Mucosa of descending colon (tissue), 3 donors: ENCODE measurements at regions not wholly inside any gene's neighbourhood (a gene's known extent, or its start where the extent isn't known, plus 50 kb on each side); places are given as distances from the start of the nearest gene placed in this dataset.

ENCODE experiments used
- ATAC-seq: fragments of 200-7000 bp; cut with Tn5 transposase; one replicate; pipeline ENCODE4 v1.9.1; 2020; ENCODE audit warnings: mild to moderate bottlenecking, moderate library complexity
- DNase-seq, 3 donors: peaks; one replicate each; pipeline ENCODE4 v3.0.0-alpha.2; 2020
- H3K36me3 ChIP-seq: fragments of 200-600 bp; one replicate; pipeline ENCODE4 v1.8.0; 2021; ENCODE audit warnings: low read depth, mild to moderate bottlenecking
- H3K4me1 ChIP-seq: fragments of 200-600 bp; one replicate; pipeline ENCODE4 v1.8.0; 2021; ENCODE audit warnings: low read depth, mild to moderate bottlenecking
- H3K4me3 ChIP-seq: fragments of 200-600 bp; one replicate; pipeline ENCODE4 v1.8.0; 2021; ENCODE audit warnings: mild to moderate bottlenecking
- H3K9me3 ChIP-seq: fragments of 200-600 bp; one replicate; pipeline ENCODE4 v1.8.0; 2021; ENCODE audit warnings: mild to moderate bottlenecking
- intact Hi-C, 2 donors: fragments of 100-400 bp; cut with DNase I in 1 of 2; cut with micrococcal nuclease in 1 of 2; formaldehyde crosslinking; loops; one replicate each; pipeline versions ENCODE4 v1.11.0 to v1.11.1; 2022; cut with DNase I, micrococcal nuclease
- TF ChIP-seq, protein P1 (sequence below): fragments of 200-600 bp; IDR thresholded peaks from one replicate; pipeline ENCODE4 v1.8.0; 2022; ENCODE audit warnings: antibody characterized with exemption, mild to moderate bottlenecking
- donor health status: DM: no; HTN: no; CAD: no; lungs with moderate emphysema.
- donor health status: DM: no; HTN: no; CAD: no.
- donor health status: DM: no; HTN: yes; CAD: no.

DNA sequence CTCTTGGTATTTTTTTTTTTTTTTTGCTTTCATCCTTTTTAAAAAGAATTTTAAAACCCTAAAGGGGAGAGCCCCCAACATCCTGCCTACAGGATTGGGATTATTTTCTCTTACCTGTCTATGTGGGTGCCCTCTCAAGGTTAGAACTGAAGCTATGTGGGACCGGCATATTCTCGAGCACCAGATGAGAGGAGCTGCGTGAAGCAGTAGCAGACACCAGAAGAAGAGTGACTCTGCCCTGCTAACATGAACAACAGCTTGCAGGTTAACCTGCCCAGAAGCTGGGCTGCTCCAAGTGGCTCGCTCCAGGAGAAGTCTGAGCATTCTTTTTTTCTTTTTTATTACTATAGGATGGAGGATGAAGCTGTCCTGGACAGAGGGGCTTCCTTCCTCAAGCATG, 102.6 kb upstream of the SLC4A4 start:
- H3K36me3 ChIP-seq = no peaks in the 10 kb centered on the region
- DNase-seq (no peak), ATAC-seq (no peak)
- intact Hi-C loops = no loop called here
- TF ChIP-seq, protein P1, sequence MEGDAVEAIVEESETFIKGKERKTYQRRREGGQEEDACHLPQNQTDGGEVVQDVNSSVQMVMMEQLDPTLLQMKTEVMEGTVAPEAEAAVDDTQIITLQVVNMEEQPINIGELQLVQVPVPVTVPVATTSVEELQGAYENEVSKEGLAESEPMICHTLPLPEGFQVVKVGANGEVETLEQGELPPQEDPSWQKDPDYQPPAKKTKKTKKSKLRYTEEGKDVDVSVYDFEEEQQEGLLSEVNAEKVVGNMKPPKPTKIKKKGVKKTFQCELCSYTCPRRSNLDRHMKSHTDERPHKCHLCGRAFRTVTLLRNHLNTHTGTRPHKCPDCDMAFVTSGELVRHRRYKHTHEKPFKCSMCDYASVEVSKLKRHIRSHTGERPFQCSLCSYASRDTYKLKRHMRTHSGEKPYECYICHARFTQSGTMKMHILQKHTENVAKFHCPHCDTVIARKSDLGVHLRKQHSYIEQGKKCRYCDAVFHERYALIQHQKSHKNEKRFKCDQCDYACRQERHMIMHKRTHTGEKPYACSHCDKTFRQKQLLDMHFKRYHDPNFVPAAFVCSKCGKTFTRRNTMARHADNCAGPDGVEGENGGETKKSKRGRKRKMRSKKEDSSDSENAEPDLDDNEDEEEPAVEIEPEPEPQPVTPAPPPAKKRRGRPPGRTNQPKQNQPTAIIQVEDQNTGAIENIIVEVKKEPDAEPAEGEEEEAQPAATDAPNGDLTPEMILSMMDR = no peak
- peaks cover 5% of the 10 kb centered on the region for H3K4me1 ChIP-seq
- no peak overlapping the region for H3K4me3 ChIP-seq
- no peaks in the 10 kb centered on the region for H3K9me3 ChIP-seq

DNA sequence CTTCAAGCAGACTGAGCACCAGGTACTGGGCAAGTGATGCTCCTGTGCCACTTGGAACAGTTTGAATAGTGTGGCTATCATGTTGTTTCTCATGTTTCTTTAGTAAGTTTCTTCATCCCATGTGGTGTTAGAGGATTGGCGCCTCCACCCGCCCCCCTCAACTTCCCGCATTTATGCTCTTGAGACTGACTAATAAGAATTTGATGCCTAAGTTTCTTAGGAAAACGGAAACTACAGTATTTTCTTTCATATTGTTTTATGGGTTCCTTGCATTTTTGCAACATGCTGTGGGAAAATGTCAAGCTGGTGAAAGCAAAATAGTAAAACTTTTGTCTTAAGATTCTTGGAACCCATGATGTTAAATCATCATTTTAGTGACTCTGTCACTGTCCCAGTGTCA, 101.2 kb upstream of the SLC4A4 start:
- TF ChIP-seq, protein P1 = no peak

DNA sequence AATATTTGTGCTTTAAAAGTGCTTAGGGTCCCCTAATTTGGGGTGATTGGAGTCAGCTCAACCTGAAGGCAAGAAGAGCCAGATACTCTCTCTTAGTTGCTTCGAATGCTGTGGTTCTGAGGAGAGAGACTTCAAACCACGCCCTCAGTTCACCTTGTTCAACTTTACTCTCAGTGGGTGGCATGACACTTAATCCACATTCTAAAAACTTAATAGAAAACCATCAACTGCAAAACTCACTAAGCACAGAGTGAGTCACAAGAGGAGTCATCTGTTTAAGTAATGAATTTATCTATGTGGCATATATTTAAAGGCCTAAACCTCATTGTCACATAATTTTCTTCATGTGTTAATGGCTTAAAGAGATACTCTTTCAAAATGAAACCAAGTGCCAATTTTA, 99.5 kb upstream of the SLC4A4 start:
- H3K9me3 ChIP-seq = no peaks in the 10 kb centered on the region
- no peak for DNase-seq
- TF ChIP-seq, protein P1 = no peak
- H3K36me3 ChIP-seq = no peaks in the 10 kb centered on the region
- H3K4me3 ChIP-seq = no peak overlapping the region
- no peak for ATAC-seq
- intact Hi-C loops = no loop called here
- H3K4me1 ChIP-seq = peaks cover 5% of the 10 kb centered on the region

More for the DNA sequence above, 101.2 kb upstream of the SLC4A4 start:
- no peaks in the 10 kb centered on the region for H3K9me3 ChIP-seq
- DNase-seq = no peak
- H3K4me3 ChIP-seq = no peak overlapping the region
- H3K4me1 ChIP-seq = peaks cover 5% of the 10 kb centered on the region
- no peak for ATAC-seq
- intact Hi-C loops = no loop called here
- no peaks in the 10 kb centered on the region for H3K36me3 ChIP-seq

DNA sequence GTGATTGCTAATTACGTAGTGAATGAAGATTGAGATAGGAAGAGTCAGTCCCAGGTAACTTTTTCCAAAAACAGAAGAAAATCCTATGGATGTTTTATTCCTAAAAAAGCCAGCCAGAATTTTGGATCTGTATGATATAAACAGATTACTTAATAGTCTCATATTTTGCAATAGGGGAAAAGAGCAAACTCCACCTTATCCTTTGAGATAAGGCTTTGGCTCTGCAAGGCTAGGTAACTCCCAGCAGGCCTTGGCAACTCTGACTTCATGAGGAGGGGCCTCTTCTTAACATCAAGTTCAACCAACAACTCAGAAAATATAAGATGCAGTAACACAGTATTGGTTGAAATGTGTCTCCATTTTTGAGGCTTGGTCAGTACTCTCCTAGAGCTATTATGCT, 98.7 kb upstream of the SLC4A4 start:
- peaks cover 5% of the 10 kb centered on the region for H3K4me1 ChIP-seq
- intact Hi-C loops = no loop called here
- DNase-seq = no peak
- H3K36me3 ChIP-seq = no peaks in the 10 kb centered on the region
- TF ChIP-seq, protein P1 = no peak
- no peak for ATAC-seq
- H3K9me3 ChIP-seq = no peaks in the 10 kb centered on the region
- H3K4me3 ChIP-seq = no peak overlapping the region

DNA sequence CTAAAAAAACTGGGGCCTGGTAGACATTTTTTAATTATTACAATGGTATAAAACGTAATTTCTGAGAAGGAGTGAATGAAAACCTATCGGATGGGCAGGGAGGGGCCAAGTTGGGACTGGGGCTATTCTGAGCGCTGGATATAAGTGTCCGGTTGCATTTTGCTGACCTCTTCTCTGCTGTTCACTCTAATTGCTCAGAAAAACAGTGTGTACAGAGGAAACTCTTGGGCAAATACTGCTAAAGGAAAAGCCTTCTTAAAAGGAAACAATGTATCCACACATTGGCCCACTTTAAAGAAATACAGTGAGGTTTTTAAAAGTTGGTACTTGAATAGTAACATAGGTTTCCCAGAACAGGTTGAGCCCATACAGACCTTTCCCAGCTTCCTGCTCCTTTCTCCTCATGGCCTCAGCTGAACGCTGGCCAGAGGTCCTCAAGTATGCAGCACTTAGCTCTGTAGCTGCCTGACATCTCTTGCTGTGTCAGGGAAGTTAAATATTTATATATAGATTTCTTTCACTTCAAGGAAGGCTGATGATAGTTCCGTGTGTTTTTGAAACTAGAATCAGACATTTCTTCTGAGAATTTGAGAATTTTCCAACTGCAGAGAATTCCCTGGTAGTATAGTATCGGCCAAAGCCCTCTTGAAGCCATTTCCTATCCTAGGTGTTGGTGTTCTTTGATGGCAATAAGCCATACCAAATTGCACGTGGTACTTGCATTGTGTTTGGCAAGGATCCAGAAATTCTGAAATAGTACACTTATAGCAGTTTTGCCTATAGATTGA, 97.1 kb upstream of the SLC4A4 start:
- DNase-seq = no peak
- TF ChIP-seq, protein P1 = no peak
- Histone ChIP-seq H3K4me3 (no peak overlapping the region), H3K4me1 (peaks cover 5% of the 10 kb centered on the region), H3K9me3 (no peaks in the 10 kb centered on the region), H3K36me3 (no peaks in the 10 kb centered on the region)
- ATAC-seq = peak; percentile 58
- intact Hi-C loops = no loop called here
